Ovary (tissue), 3 donors: ENCODE measurements at regions not wholly inside any gene's neighbourhood (a gene's known extent, or its start where the extent isn't known, plus 50 kb on each side); places are given as distances from the start of the nearest gene placed in this dataset.
"Not testable (repeated sequence)": the region's sequence is repeated elsewhere in the genome, so short reads cannot be mapped to it uniquely, and the experiment has no call there.

Experiments used
- CTCF ChIP-seq, 3 donors: fragments of 450-650 bp in 2 of 3; fragments of 200-600 bp in 1 of 3; IDR thresholded peaks; one replicate each; pipeline versions ENCODE4 v1.5.1 to v1.8.0; 2016 to 2022; ENCODE audit warnings: antibody characterized with exemption in 3 of 3, mild to moderate bottlenecking in 1 of 3
- EP300 ChIP-seq: sonication (generic); formaldehyde crosslinking; IDR thresholded peaks from one replicate; pipeline ENCODE4 v1.6.1; 2017; ENCODE audit warnings: antibody characterized with exemption
- POLR2A ChIP-seq: fragments of 450-650 bp; IDR thresholded peaks from one replicate; pipeline ENCODE4 v1.6.1; 2017; ENCODE audit warnings: antibody characterized with exemption, mild to moderate bottlenecking, moderate library complexity
- donor health status: DM: no; HTN: no; CAD: no.

- TF ChIP-seq POLR2A; CTCF (IDR thresholded peaks at IDR 0.05); EP300: not testable (repeated sequence)
Measured at GRCh38 chr12:9312406-9313392, 104.5 kb upstream of the PZP start.
